ENCODE measurements at regions not wholly inside any gene's neighbourhood (a gene's known extent, or its start where the extent isn't known, plus 50 kb on each side); places are given as distances from the start of the nearest gene placed in this dataset.

GRCh38 chr9:126032135-126032534, 285.0 kb downstream of the PBX3 start:
- Histone ChIP-seq H3K4me2 (ENCODE audit: low read length) (no peak overlapping the region), H3K79me2 (replicated peaks; ENCODE audit: insufficient read depth, low read length) (no peaks in the 10 kb centered on the region), H3K9me3 (ENCODE audit: low read length) (no peaks in the 10 kb centered on the region), H3K9ac (ENCODE audit: low read length) (no peak overlapping the region), H3K4me3 (ENCODE audit: low read length) (no peak overlapping the region), H3F3A (ENCODE audit: insufficient read depth, low read length, poor library complexity, severe bottlenecking) (no peaks in the 10 kb centered on the region), H3K36me3 (ENCODE audit: insufficient read depth, low read length) (no peaks in the 10 kb centered on the region), H3K27me3 (ENCODE audit: insufficient read depth, low read depth, low read length) (no peaks in the 10 kb centered on the region), H4K20me1 (ENCODE audit: insufficient read depth) (no peaks in the 10 kb centered on the region), H2AFZ (ENCODE audit: low read depth, low read length) (no peak overlapping the region), H3K9me2 (ENCODE audit: insufficient read depth, low read length) (no peaks in the 10 kb centered on the region), H3K27ac (ENCODE audit: low read length) (no peak overlapping the region)
- TF ChIP-seq CTCF (IDR thresholded peaks at IDR 0.05; ENCODE audit: poor library complexity, severe bottlenecking) (no peak), SMC3 (conservative IDR thresholded peaks at IDR 0.05; ENCODE audit: poor library complexity) (no peak)

- Histone ChIP-seq H3F3A (ENCODE audit: insufficient read depth, low read length, poor library complexity, severe bottlenecking) (no peaks in the 10 kb centered on the region), H3K27me3 (ENCODE audit: insufficient read depth, low read depth, low read length) (no peaks in the 10 kb centered on the region), H3K79me2 (replicated peaks; ENCODE audit: insufficient read depth, low read length) (no peaks in the 10 kb centered on the region), H3K9ac (ENCODE audit: low read length) (no peak overlapping the region), H3K9me3 (ENCODE audit: low read length) (no peaks in the 10 kb centered on the region), H3K4me3 (ENCODE audit: low read length) (no peak overlapping the region), H3K36me3 (ENCODE audit: insufficient read depth, low read length) (no peaks in the 10 kb centered on the region), H4K20me1 (ENCODE audit: insufficient read depth) (no peaks in the 10 kb centered on the region), H3K27ac (ENCODE audit: low read length) (no peak overlapping the region), H2AFZ (ENCODE audit: low read depth, low read length) (no peak overlapping the region), H3K4me2 (ENCODE audit: low read length) (no peak overlapping the region), H3K9me2 (ENCODE audit: insufficient read depth, low read length) (no peaks in the 10 kb centered on the region)
- TF ChIP-seq RAD21 (conservative IDR thresholded peaks at IDR 0.05): no peak
- TF ChIP-seq TAF1 (IDR thresholded peaks at IDR 0.05; ENCODE audit: low read depth): no peak
- no peak for TF ChIP-seq REST (IDR thresholded peaks at IDR 0.05; ENCODE audit: borderline replicate concordance)
- TF ChIP-seq EZH2 (IDR thresholded peaks at IDR 0.05; ENCODE audit: borderline replicate concordance, insufficient read depth, low read length, poor library complexity, severe bottlenecking): no peak
- TF ChIP-seq MXI1 (conservative IDR thresholded peaks at IDR 0.05; ENCODE audit: poor library complexity, severe bottlenecking): no peak
- TF ChIP-seq POLR2AphosphoS5 (IDR thresholded peaks at IDR 0.05): no peak
- TF ChIP-seq CTCF (IDR thresholded peaks at IDR 0.05; ENCODE audit: poor library complexity, severe bottlenecking): no peak
- no peak for TF ChIP-seq EP300 (conservative IDR thresholded peaks at IDR 0.05; ENCODE audit: poor library complexity, severe bottlenecking)
- TF ChIP-seq SMC3 (conservative IDR thresholded peaks at IDR 0.05; ENCODE audit: poor library complexity): no peak
Measured at GRCh38 chr9:126033318-126033717, 286.1 kb downstream of the PBX3 start.
